ENCODE measurements at regions not wholly inside any gene's neighbourhood (a gene's known extent, or its start where the extent isn't known, plus 50 kb on each side); places are given as distances from the start of the nearest gene placed in this dataset.

GRCh38 chr2:221642447-221642846 is 70.3 kb upstream of the EPHA4 start:
- no peak for TF ChIP-seq POLR2A (IDR thresholded peaks at IDR 0.05)
- TF ChIP-seq CTCF (IDR thresholded peaks at IDR 0.05), result no peak
